ENCODE measurements at regions not wholly inside any gene's neighbourhood (a gene's known extent, or its start where the extent isn't known, plus 50 kb on each side); places are given as distances from the start of the nearest gene placed in this dataset.

GRCh38 chr4:122313006-122313646, 65.7 kb upstream of the ADAD1 start:
- Mint-ChIP-seq H3K27me3 (no peaks in the 10 kb centered on the region), H3K4me3 (no peak overlapping the region), H3K36me3 (ENCODE audit: insufficient read depth) (peaks cover 38% of the 10 kb centered on the region), H3K9me3 (no peaks in the 10 kb centered on the region), H3K4me1 (no peaks in the 10 kb centered on the region), H3K27ac (ENCODE audit: low read depth) (no peak overlapping the region)
- no peak for DNase-seq (ENCODE audit: low spot score in 2 of 2)
- no peak for ATAC-seq (replicated peaks; ENCODE audit: extremely low read depth, poor library complexity, severe bottlenecking)

GRCh38 chr4:122326908-122327307, 51.9 kb upstream of the ADAD1 start:
- Mint-ChIP-seq H3K9me3 (no peaks in the 10 kb centered on the region), H3K4me3 (no peak overlapping the region), H3K4me1 (peaks cover 21% of the 10 kb centered on the region), H3K27ac (ENCODE audit: low read depth) (no peak overlapping the region), H3K36me3 (ENCODE audit: insufficient read depth) (peaks cover 43% of the 10 kb centered on the region), H3K27me3 (no peaks in the 10 kb centered on the region)
- no peak for DNase-seq (ENCODE audit: low spot score in 2 of 2)
- ATAC-seq (replicated peaks; ENCODE audit: extremely low read depth, poor library complexity, severe bottlenecking): no peak

- ATAC-seq (replicated peaks; ENCODE audit: extremely low read depth, poor library complexity, severe bottlenecking) (no peak), DNase-seq (ENCODE audit: low spot score in 2 of 2) (no peak)
- Mint-ChIP-seq H3K4me1 (peaks cover 14% of the 10 kb centered on the region), H3K4me3 (no peak overlapping the region), H3K27ac (ENCODE audit: low read depth) (no peak overlapping the region), H3K27me3 (no peaks in the 10 kb centered on the region), H3K9me3 (no peaks in the 10 kb centered on the region), H3K36me3 (ENCODE audit: insufficient read depth) (peaks cover 36% of the 10 kb centered on the region)
Observed at GRCh38 chr4:122328893-122329292, 49.9 kb upstream of the ADAD1 start.
